Stomach smooth muscle (tissue), 2 donors: ENCODE measurements at regions not wholly inside any gene's neighbourhood (a gene's known extent, or its start where the extent isn't known, plus 50 kb on each side); places are given as distances from the start of the nearest gene placed in this dataset.

Experiments
- H3K27ac ChIP-seq: one replicate; pipeline ENCODE4 v1.7.0; 2013; ENCODE audit warnings: mild to moderate bottlenecking, low read length, inconsistent platforms
- H3K27me3 ChIP-seq, 2 donors: one replicate each; pipeline ENCODE4 v1.7.0; 2013; ENCODE audit warnings: low read length in 2 of 2; ENCODE audit not compliant: insufficient read depth in 2 of 2, control insufficient read depth in 1 of 2
- H3K36me3 ChIP-seq, 2 donors: one replicate each; pipeline ENCODE4 v1.7.0; 2013; ENCODE audit warnings: low read length in 2 of 2; ENCODE audit not compliant: control insufficient read depth in 2 of 2, insufficient read depth in 2 of 2
- H3K4me1 ChIP-seq: one replicate; pipeline ENCODE4 v1.7.0; 2013; ENCODE audit warnings: low read length; ENCODE audit not compliant: control insufficient read depth, insufficient read depth
- H3K4me3 ChIP-seq, 2 donors: one replicate each; pipeline ENCODE4 v1.7.0; 2013; ENCODE audit warnings: low read length in 2 of 2
- H3K9ac ChIP-seq, 2 donors: one replicate each; pipeline ENCODE4 v1.7.0; 2013; ENCODE audit warnings: low read length in 2 of 2, mild to moderate bottlenecking in 1 of 2
- H3K9me3 ChIP-seq, 2 donors: one replicate each; pipeline ENCODE4 v1.7.0; 2013; ENCODE audit warnings: low read length in 2 of 2; ENCODE audit not compliant: control insufficient read depth in 2 of 2
- donor health status: healthy.
- donor health status: Pancreatic carcinoma.

DNA sequence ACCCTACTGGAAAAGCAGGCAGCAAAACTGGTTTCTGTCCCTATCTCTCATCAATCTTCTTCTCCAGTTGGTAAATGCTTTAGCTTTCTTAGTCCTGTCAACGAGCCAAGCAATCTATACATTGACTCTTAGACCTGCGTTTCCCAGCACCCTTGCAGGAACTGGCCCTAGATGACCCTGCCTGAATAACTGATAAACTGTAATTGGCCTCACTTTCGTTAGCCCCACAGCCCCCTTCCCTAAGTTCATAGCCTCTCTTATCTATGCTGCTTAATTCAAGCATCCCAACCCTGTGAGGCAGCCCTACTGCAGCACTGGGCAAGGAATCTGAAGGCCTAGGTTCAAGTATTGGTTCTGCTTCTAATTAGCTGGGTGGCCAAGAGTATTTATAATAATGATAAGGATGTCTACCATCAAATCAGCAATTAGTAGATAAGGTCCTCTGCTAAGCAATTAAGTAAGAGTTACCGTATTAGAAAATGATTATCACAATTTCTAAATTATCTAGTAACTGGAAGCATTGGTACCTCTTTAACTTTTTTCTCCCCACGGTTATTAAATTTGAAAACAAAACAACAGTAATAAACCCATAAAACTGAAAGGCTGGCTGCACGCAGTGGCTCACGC, 86.4 kb upstream of the RMDN2 start:
- H3K4me3 ChIP-seq, result peak overlapping the region in 1 of 2 donors; percentile 8
- H3K27ac ChIP-seq, result peak overlapping the region; percentile 75
- H3K4me1 ChIP-seq, result peaks cover 16% of the 10 kb centered on the region
- H3K9me3 ChIP-seq, result no peaks in the 10 kb centered on the region
- H3K36me3 ChIP-seq, result no peaks in the 10 kb centered on the region
- H3K9ac ChIP-seq, result peak overlapping the region in 1 of 2 donors; percentile 45
- H3K27me3 ChIP-seq, result no peaks in the 10 kb centered on the region

- Histone ChIP-seq H3K4me1 (peaks cover 16% of the 10 kb centered on the region), H3K36me3 (no peaks in the 10 kb centered on the region), H3K4me3 (no peak overlapping the region), H3K9me3 (no peaks in the 10 kb centered on the region), H3K27me3 (no peaks in the 10 kb centered on the region), H3K27ac (peak overlapping the region; percentile 11), H3K9ac (no peak overlapping the region)
Observed at GRCh38 chr2:37839991-37840390, 85.1 kb upstream of the RMDN2 start.

GRCh38 chr2:37842732-37843440, 82.2 kb upstream of the RMDN2 start:
- no peaks in the 10 kb centered on the region for H3K9me3 ChIP-seq
- H3K27me3 ChIP-seq, result no peaks in the 10 kb centered on the region
- no peak overlapping the region for H3K27ac ChIP-seq
- H3K36me3 ChIP-seq, result no peaks in the 10 kb centered on the region
- H3K9ac ChIP-seq, result no peak overlapping the region
- no peak overlapping the region for H3K4me3 ChIP-seq
- H3K4me1 ChIP-seq, result peaks cover 8% of the 10 kb centered on the region

DNA sequence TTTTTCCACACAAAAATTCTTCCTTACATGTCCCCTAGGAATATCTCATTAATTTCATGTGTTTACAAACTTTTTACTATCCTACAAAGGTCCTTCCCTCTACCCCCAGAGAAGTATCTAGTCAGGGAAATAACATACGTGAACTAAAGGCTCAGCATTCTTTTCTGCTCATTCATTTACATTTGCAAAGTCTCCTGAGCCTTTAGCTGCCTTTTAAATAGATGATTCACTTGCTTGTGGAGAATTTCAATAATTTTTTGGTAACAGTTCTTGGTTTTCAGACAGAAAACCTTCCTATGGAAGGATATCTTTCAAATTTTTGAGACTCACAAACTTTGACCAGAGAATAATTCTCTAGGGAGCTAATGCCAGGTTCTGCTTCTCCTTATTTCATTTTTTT, 81.5 kb upstream of the RMDN2 start:
- no peak overlapping the region for H3K27ac ChIP-seq
- no peaks in the 10 kb centered on the region for H3K9me3 ChIP-seq
- no peaks in the 10 kb centered on the region for H3K27me3 ChIP-seq
- peaks cover 1% of the 10 kb centered on the region for H3K4me1 ChIP-seq
- no peak overlapping the region for H3K4me3 ChIP-seq
- no peak overlapping the region for H3K9ac ChIP-seq
- H3K36me3 ChIP-seq, result no peaks in the 10 kb centered on the region

- H3K36me3 ChIP-seq, result no peaks in the 10 kb centered on the region
- no peak overlapping the region for H3K9ac ChIP-seq
- no peak overlapping the region for H3K27ac ChIP-seq
- H3K4me1 ChIP-seq, result peaks cover 5% of the 10 kb centered on the region
- H3K9me3 ChIP-seq, result no peaks in the 10 kb centered on the region
- H3K4me3 ChIP-seq, result no peak overlapping the region
- H3K27me3 ChIP-seq, result no peaks in the 10 kb centered on the region
Observed at GRCh38 chr2:37846207-37846606, 78.9 kb upstream of the RMDN2 start.

DNA sequence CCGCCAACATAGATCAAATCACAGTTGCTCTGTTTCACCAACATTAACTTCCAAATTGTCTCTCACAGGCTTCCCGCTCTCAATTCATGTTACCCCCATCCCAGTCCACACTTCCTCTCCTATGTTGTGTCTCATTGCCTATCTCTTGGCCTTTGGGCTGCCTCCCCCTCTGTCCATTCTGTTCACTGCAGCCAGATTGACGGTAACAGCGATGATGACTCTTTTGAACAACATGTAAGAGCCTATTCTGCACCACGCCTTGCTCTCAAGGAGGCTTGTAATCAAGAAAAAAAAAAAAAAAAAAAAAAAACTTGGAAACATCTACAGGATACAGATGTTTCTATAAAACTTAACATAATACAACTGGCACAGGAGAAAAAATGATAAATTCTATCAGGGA, 77.3 kb upstream of the RMDN2 start:
- peaks cover 10% of the 10 kb centered on the region for H3K4me1 ChIP-seq
- H3K9me3 ChIP-seq, result no peaks in the 10 kb centered on the region
- no peak overlapping the region for H3K4me3 ChIP-seq
- H3K36me3 ChIP-seq, result no peaks in the 10 kb centered on the region
- H3K27me3 ChIP-seq, result no peaks in the 10 kb centered on the region
- no peak overlapping the region for H3K9ac ChIP-seq
- no peak overlapping the region for H3K27ac ChIP-seq

DNA sequence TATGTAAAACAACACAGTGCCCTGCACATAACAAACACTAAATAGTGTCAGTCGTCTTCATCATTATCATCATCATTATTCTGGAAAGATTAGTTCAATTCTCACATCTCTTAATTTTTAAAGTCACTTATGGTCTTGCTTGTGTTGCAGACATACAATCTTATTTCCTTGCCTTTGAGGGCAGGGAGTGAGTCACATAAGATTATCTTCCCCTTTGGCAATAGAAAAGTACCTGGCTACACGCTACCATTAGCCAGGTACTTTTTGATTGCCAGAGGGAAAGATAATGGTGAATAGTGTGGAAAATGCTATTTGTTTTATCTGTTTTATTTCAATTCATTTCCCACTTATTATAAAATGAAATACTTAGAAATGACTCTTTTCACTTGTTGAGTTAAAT, 76.6 kb upstream of the RMDN2 start:
- Histone ChIP-seq H3K9ac (no peak overlapping the region), H3K27ac (no peak overlapping the region), H3K27me3 (no peaks in the 10 kb centered on the region), H3K4me1 (peaks cover 10% of the 10 kb centered on the region), H3K9me3 (no peaks in the 10 kb centered on the region), H3K4me3 (no peak overlapping the region), H3K36me3 (no peaks in the 10 kb centered on the region)

DNA sequence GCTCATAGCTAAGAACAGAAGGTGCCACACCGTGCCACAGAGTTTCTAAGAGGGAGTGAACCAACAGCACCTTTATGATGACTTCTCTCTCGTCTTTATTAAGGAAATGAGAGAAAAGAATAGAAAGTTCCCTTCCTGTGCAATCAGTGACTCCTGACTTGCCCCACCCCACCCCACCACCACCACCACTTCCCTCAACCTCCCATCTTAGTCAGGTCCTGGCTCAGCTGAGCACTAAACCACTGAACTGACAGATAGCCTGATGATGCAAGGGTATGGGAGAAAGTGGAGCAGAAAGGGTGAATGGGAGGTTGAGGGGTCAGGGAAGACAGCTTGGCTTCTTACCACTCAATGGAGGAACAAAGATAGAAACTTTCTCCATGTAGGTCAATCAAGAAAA, 75.2 kb upstream of the RMDN2 start:
- Histone ChIP-seq H3K4me1 (peaks cover 11% of the 10 kb centered on the region), H3K4me3 (no peak overlapping the region), H3K9me3 (no peaks in the 10 kb centered on the region), H3K9ac (no peak overlapping the region), H3K36me3 (no peaks in the 10 kb centered on the region), H3K27ac (no peak overlapping the region), H3K27me3 (no peaks in the 10 kb centered on the region)

- Histone ChIP-seq H3K4me3 (no peak overlapping the region), H3K9me3 (no peaks in the 10 kb centered on the region), H3K27me3 (no peaks in the 10 kb centered on the region), H3K9ac (peak overlapping the region in 1 of 2 donors; percentile 5), H3K36me3 (no peaks in the 10 kb centered on the region), H3K27ac (peak overlapping the region; percentile 7), H3K4me1 (peaks cover 26% of the 10 kb centered on the region)
Observed at GRCh38 chr2:37851428-37851827, 73.7 kb upstream of the RMDN2 start.

DNA sequence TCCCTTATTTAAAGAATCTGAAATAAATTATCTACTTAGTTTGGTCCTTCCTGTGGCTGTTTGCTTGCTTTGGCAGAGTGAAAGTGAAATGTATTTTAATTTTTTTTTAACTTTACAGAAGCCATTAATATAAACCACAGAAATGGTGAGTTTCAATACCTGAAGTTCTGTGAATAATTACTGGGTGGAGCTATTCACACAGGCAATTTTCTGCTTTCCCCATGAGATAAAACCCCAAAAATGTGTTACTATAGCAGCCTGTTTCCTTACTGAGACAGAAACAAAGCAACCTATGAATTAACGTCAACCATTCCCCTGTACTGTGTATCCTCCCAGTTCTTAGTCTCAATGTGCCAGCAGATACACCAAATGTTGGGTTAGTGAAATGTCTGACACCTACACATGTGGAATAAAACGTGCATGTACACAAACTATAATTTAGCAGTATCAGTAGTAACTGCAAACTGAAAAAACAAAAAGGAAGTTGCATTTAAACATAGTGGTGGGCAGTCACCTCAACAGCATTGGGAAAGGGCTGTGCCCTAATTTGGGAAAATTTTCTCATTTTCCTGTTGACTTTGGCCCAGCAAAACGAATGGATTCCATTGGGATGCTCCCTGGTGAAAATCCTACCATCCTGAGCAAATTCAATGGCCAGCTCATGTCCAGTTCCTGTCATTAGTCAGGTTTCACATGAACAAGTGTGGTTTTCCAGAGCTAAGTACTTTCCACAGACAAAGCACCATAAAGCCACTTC, 73.1 kb upstream of the RMDN2 start:
- H3K27me3 ChIP-seq, result no peaks in the 10 kb centered on the region
- peak overlapping the region; percentile 7 for H3K27ac ChIP-seq
- no peak overlapping the region for H3K4me3 ChIP-seq
- H3K4me1 ChIP-seq, result peaks cover 32% of the 10 kb centered on the region
- H3K36me3 ChIP-seq, result no peaks in the 10 kb centered on the region
- no peaks in the 10 kb centered on the region for H3K9me3 ChIP-seq
- no peak overlapping the region for H3K9ac ChIP-seq
